C4-2B (cell line): ENCODE measurements at regions not wholly inside any gene's neighbourhood (a gene's known extent, or its start where the extent isn't known, plus 50 kb on each side); places are given as distances from the start of the nearest gene placed in this dataset.

ENCODE experiments used
- CTCF ChIP-seq: fragments of 450-650 bp; conservative IDR thresholded peaks from 2 replicates; pipeline ENCODE4 v1.5.1; 2017; ENCODE audit warnings: mild to moderate bottlenecking
- ZFX ChIP-seq: fragments of 450-650 bp; IDR thresholded peaks from 2 replicates; pipeline ENCODE4 v1.6.1; 2017

GRCh38 chr19:27776524-27776923 lies 1436.4 kb downstream of the UQCRFS1 start:
- no peak for TF ChIP-seq CTCF
- no peak for TF ChIP-seq ZFX
